Activated T-helper 17 cell treated with anti-CD3 and anti-CD28 coated beads, Interleukin-2, amount 50 U/mL, for 72 hours (primary cell): ENCODE measurements at regions not wholly inside any gene's neighbourhood (a gene's known extent, or its start where the extent isn't known, plus 50 kb on each side); places are given as distances from the start of the nearest gene placed in this dataset.
"Not testable (repeated sequence)": the region's sequence is repeated elsewhere in the genome, so short reads cannot be mapped to it uniquely, and the experiment has no call there.

Experiments used
- ATAC-seq: fragments of 150-1000 bp; cut with Tn5 transposase; replicated peaks from 2 replicates; pipeline ENCODE4 v1.10.0; 2021; ENCODE audit warnings: mild to moderate bottlenecking, moderate library complexity
- H3K27ac Mint-ChIP-seq: one replicate; pipeline ENCODE4 v1.8.0; 2022; ENCODE audit warnings: mixed read lengths
- H3K27me3 Mint-ChIP-seq: one replicate; pipeline ENCODE4 v1.8.0; 2022; ENCODE audit warnings: mixed read lengths
- H3K36me3 Mint-ChIP-seq: one replicate; pipeline ENCODE4 v1.8.0; 2022; ENCODE audit warnings: low read depth, mild to moderate bottlenecking, mixed read lengths
- H3K4me1 Mint-ChIP-seq: one replicate; pipeline ENCODE4 v1.8.0; 2022; ENCODE audit warnings: mixed read lengths
- H3K4me3 Mint-ChIP-seq: one replicate; pipeline ENCODE4 v1.8.0; 2022; ENCODE audit warnings: mild to moderate bottlenecking, mixed read lengths
- H3K9me3 Mint-ChIP-seq: one replicate; pipeline ENCODE4 v1.8.0; 2022; ENCODE audit warnings: mixed read lengths

- no peaks in the 10 kb centered on the region for H3K4me1 Mint-ChIP-seq
- H3K9me3 Mint-ChIP-seq: no peaks in the 10 kb centered on the region
- H3K4me3 Mint-ChIP-seq: no peak overlapping the region
- H3K27me3 Mint-ChIP-seq: no peaks in the 10 kb centered on the region
- H3K27ac Mint-ChIP-seq: no peak overlapping the region
- no peak for ATAC-seq
- no peaks in the 10 kb centered on the region for H3K36me3 Mint-ChIP-seq
Measured at GRCh38 chr6:74579794-74580193, 626.1 kb downstream of the COL12A1 start.

- H3K4me3 Mint-ChIP-seq: no peak overlapping the region
- H3K9me3 Mint-ChIP-seq: no peaks in the 10 kb centered on the region
- no peaks in the 10 kb centered on the region for H3K4me1 Mint-ChIP-seq
- no peak for ATAC-seq
- no peak overlapping the region for H3K27ac Mint-ChIP-seq
- H3K36me3 Mint-ChIP-seq: no peaks in the 10 kb centered on the region
- H3K27me3 Mint-ChIP-seq: no peaks in the 10 kb centered on the region
Measured at GRCh38 chr6:74579047-74579446, 626.8 kb downstream of the COL12A1 start.

- Mint-ChIP-seq H3K36me3 (no peaks in the 10 kb centered on the region), H3K27ac (no peak overlapping the region), H3K4me3 (no peak overlapping the region), H3K4me1 (no peaks in the 10 kb centered on the region), H3K27me3 (no peaks in the 10 kb centered on the region), H3K9me3 (no peaks in the 10 kb centered on the region)
- ATAC-seq: no peak
Measured at GRCh38 chr6:74578339-74578738, 627.5 kb downstream of the COL12A1 start.

GRCh38 chr6:74577619-74578018, 628.2 kb downstream of the COL12A1 start:
- Mint-ChIP-seq H3K4me1 (no peaks in the 10 kb centered on the region), H3K4me3 (no peak overlapping the region)

GRCh38 chr6:74574794-74575193, 631.1 kb downstream of the COL12A1 start:
- no peak overlapping the region for H3K27ac Mint-ChIP-seq
- no peaks in the 10 kb centered on the region for H3K36me3 Mint-ChIP-seq
- H3K27me3 Mint-ChIP-seq: no peaks in the 10 kb centered on the region
- no peaks in the 10 kb centered on the region for H3K4me1 Mint-ChIP-seq
- ATAC-seq: no peak
- no peak overlapping the region for H3K4me3 Mint-ChIP-seq
- H3K9me3 Mint-ChIP-seq: no peaks in the 10 kb centered on the region

More at GRCh38 chr6:74577619-74578018, 628.2 kb downstream of the COL12A1 start:
- H3K36me3 Mint-ChIP-seq: no peaks in the 10 kb centered on the region
- H3K27me3 Mint-ChIP-seq: no peaks in the 10 kb centered on the region
- H3K9me3 Mint-ChIP-seq: no peaks in the 10 kb centered on the region
- no peak overlapping the region for H3K27ac Mint-ChIP-seq
- ATAC-seq: no peak

GRCh38 chr6:74573613-74574012, 632.2 kb downstream of the COL12A1 start:
- Mint-ChIP-seq H3K4me1 (no peaks in the 10 kb centered on the region), H3K27ac (no peak overlapping the region), H3K27me3 (no peaks in the 10 kb centered on the region), H3K36me3 (no peaks in the 10 kb centered on the region), H3K4me3 (no peak overlapping the region), H3K9me3 (no peaks in the 10 kb centered on the region)
- ATAC-seq: no peak

- ATAC-seq: no peak
- Mint-ChIP-seq H3K4me1 (no peaks in the 10 kb centered on the region), H3K36me3 (no peaks in the 10 kb centered on the region), H3K27me3 (no peaks in the 10 kb centered on the region), H3K4me3 (no peak overlapping the region), H3K27ac (no peak overlapping the region), H3K9me3 (no peaks in the 10 kb centered on the region)
Measured at GRCh38 chr6:74570044-74570443, 635.8 kb downstream of the COL12A1 start.

- Mint-ChIP-seq H3K27me3 (no peaks in the 10 kb centered on the region), H3K4me1 (no peaks in the 10 kb centered on the region), H3K27ac (no peak overlapping the region), H3K4me3 (no peak overlapping the region), H3K36me3 (no peaks in the 10 kb centered on the region), H3K9me3 (no peaks in the 10 kb centered on the region)
- ATAC-seq: no peak
Measured at GRCh38 chr6:74568861-74569260, 637.0 kb downstream of the COL12A1 start.

- not testable (repeated sequence) for H3K4me3 Mint-ChIP-seq, ATAC-seq, H3K27ac Mint-ChIP-seq, H3K27me3 Mint-ChIP-seq, H3K9me3 Mint-ChIP-seq, H3K4me1 Mint-ChIP-seq, H3K36me3 Mint-ChIP-seq
Measured at GRCh38 chr6:74567923-74568290, 637.9 kb downstream of the COL12A1 start.

GRCh38 chr6:74567281-74567922, 638.5 kb downstream of the COL12A1 start:
- ATAC-seq: no peak
- Mint-ChIP-seq H3K9me3 (no peaks in the 10 kb centered on the region), H3K4me1 (no peaks in the 10 kb centered on the region), H3K27ac (no peak overlapping the region), H3K36me3 (no peaks in the 10 kb centered on the region), H3K27me3 (no peaks in the 10 kb centered on the region), H3K4me3 (no peak overlapping the region)

- Mint-ChIP-seq H3K9me3 (peaks cover 8% of the 10 kb centered on the region), H3K36me3 (no peaks in the 10 kb centered on the region), H3K4me3 (no peak overlapping the region), H3K27me3 (no peaks in the 10 kb centered on the region), H3K4me1 (no peaks in the 10 kb centered on the region), H3K27ac (no peak overlapping the region)
- ATAC-seq: no peak
Measured at GRCh38 chr6:74557236-74557635, 648.6 kb downstream of the COL12A1 start.

GRCh38 chr6:74554041-74554440, 651.8 kb downstream of the COL12A1 start:
- Mint-ChIP-seq H3K27ac (no peak overlapping the region), H3K4me1 (no peaks in the 10 kb centered on the region), H3K27me3 (no peaks in the 10 kb centered on the region), H3K36me3 (no peaks in the 10 kb centered on the region), H3K9me3 (peaks cover 8% of the 10 kb centered on the region), H3K4me3 (no peak overlapping the region)
- ATAC-seq: no peak

GRCh38 chr6:74551896-74552295, 654.0 kb downstream of the COL12A1 start:
- no peak overlapping the region for H3K27ac Mint-ChIP-seq

GRCh38 chr6:74550821-74551220, 655.0 kb downstream of the COL12A1 start:
- no peaks in the 10 kb centered on the region for H3K4me1 Mint-ChIP-seq
- H3K36me3 Mint-ChIP-seq: no peaks in the 10 kb centered on the region
- H3K9me3 Mint-ChIP-seq: peaks cover 4% of the 10 kb centered on the region
- H3K4me3 Mint-ChIP-seq: no peak overlapping the region
- ATAC-seq: no peak
- no peaks in the 10 kb centered on the region for H3K27me3 Mint-ChIP-seq
- H3K27ac Mint-ChIP-seq: no peak overlapping the region

More at GRCh38 chr6:74551896-74552295, 654.0 kb downstream of the COL12A1 start:
- ATAC-seq: no peak
- Mint-ChIP-seq H3K4me3 (no peak overlapping the region), H3K27me3 (no peaks in the 10 kb centered on the region), H3K9me3 (peaks cover 4% of the 10 kb centered on the region), H3K36me3 (no peaks in the 10 kb centered on the region), H3K4me1 (no peaks in the 10 kb centered on the region)

GRCh38 chr6:74549746-74550145, 656.1 kb downstream of the COL12A1 start:
- Mint-ChIP-seq H3K4me3 (no peak overlapping the region), H3K27me3 (no peaks in the 10 kb centered on the region), H3K36me3 (no peaks in the 10 kb centered on the region), H3K4me1 (no peaks in the 10 kb centered on the region), H3K9me3 (peaks cover 4% of the 10 kb centered on the region), H3K27ac (no peak overlapping the region)
- no peak for ATAC-seq
